GM19324 (cell line): ENCODE measurements at regions not wholly inside any gene's neighbourhood (a gene's known extent, or its start where the extent isn't known, plus 50 kb on each side); places are given as distances from the start of the nearest gene placed in this dataset.
"Not testable (repeated sequence)": the region's sequence is repeated elsewhere in the genome, so short reads cannot be mapped to it uniquely, and the experiment has no call there.

Source experiments
- ATAC-seq: cut with Tn5 transposase; IDR thresholded peaks from one replicate; pipeline ENCODE4 v1.9.1; 2021; ENCODE audit warnings: mild to moderate bottlenecking, moderate library complexity; ENCODE audit not compliant: unreplicated experiment, low FRiP score

DNA sequence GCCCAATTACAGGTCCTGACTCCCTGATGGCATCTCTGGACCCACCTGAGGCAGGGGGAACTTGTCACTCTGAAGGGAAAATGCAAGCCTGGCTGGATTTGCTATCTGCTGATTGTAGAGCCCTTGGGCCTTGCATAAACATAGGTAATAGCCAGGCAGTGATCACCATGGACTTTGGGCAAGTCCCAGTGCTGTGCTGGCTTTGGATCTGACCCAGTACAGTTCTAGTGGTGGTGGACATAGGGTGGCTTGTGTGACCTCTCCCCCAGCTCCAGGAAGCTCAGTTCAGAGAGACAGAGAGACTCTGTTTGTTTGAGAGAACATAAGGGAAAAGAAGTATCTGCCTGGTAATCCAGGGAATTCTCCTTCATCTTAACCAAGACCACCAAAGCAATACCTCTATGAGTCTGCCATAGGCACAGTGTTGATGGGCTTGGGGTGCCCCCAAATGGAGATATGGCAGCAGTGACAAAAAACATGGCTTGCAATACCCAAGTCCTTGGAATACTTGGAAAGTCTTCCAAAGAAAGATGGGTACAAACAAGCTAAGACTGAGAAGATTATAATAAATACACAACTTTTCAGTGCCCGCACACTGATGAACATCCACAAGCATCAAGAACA is 348.5 kb downstream of the PYDC2 start:
- ATAC-seq: no peak

GRCh38 chr3:191813245-191813644 is 352.3 kb downstream of the PYDC2 start:
- ATAC-seq: no peak

- ATAC-seq: no peak
These were observed 387.9 kb downstream of the PYDC2 start for GRCh38 chr3:191848818-191849217.

DNA sequence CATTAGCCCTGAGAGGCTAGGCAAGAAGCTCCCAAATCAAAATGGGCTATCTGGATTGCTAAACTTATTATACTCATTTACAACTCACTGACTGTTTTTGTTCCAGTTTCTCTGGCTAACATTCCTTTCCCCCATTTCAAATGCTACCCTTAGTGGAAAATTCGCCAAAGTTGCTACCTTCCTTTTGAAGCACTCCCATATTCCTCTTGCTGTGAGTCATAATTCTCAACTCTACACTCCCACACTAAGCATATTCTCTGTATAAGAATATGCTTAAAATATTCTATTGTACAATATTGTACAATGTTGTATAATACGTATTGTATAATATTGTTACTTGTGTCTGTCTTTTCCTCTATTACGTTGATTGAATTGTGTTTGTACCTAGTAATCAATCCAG is 398.6 kb downstream of the PYDC2 start:
- ATAC-seq: no peak

- no peak for ATAC-seq
These were observed 408.9 kb downstream of the PYDC2 start for GRCh38 chr3:191869738-191870415.

GRCh38 chr3:191873736-191874135 is 412.8 kb downstream of the PYDC2 start:
- ATAC-seq: no peak

DNA sequence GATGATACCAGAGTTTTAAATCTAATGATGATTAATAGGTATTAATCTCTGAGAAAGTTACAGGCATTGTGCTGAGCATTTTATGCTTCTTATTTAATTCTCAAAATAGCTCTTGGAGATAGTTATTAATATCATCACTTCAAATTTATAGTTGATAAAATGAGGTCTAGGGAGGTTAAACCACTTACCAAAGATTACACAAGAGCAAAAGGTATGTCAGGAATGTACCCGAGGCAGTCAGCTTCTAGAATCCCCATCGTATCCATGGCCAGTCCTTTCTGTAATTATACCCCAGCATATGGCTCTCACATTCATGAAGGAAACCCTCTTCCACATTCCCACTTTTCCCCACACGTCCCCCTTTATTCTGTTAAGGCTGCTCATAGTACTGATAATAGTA is 421.3 kb downstream of the PYDC2 start:
- no peak for ATAC-seq

- no peak for ATAC-seq
These were observed 423.2 kb downstream of the PYDC2 start for GRCh38 chr3:191884132-191884531.

GRCh38 chr3:191889106-191889505 is 428.1 kb downstream of the PYDC2 start:
- no peak for ATAC-seq

DNA sequence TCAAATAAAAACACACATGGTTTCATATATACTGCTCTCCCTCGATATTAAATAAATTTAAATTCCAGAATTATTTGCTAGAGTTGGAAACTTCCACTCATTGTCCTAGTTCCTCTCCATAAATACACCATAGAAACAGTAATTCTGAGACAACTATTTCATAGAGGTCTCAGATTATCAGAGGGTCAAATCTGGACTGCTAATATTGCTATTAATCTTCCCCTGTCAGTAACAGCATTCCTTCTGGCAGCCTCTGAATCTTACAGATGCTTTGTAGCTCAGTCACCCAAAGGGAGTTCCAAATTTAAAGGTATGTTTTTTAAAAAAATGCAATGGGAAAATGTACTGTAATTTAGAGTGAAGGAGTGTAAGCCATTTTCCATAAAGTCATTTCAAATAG is 428.8 kb downstream of the PYDC2 start:
- no peak for ATAC-seq

- no peak for ATAC-seq
These were observed 433.4 kb downstream of the PYDC2 start for GRCh38 chr3:191894406-191894805.

DNA sequence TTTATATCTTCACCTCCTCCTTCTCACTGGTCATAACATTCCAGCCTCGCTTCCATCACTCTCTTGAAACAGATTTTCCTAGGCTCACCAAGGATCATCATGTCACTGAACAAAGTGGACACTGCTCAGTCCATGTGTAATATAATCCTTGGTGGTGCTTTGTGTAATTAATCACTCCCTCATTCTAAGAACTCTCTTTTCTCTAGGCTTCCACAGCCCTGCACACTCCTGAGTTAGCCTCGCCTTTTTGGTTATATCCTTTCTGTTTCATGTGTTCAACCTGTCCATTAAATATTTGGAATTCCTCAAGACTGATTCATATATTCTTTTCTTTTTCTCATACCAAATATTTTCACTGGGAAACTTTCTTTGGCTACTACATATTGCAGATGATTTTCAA is 440.8 kb downstream of the PYDC2 start:
- no peak for ATAC-seq

GRCh38 chr3:191912616-191913204 is 451.7 kb downstream of the PYDC2 start:
- ATAC-seq: no peak

GRCh38 chr3:191915712-191916111 is 454.7 kb downstream of the PYDC2 start:
- no peak for ATAC-seq

DNA sequence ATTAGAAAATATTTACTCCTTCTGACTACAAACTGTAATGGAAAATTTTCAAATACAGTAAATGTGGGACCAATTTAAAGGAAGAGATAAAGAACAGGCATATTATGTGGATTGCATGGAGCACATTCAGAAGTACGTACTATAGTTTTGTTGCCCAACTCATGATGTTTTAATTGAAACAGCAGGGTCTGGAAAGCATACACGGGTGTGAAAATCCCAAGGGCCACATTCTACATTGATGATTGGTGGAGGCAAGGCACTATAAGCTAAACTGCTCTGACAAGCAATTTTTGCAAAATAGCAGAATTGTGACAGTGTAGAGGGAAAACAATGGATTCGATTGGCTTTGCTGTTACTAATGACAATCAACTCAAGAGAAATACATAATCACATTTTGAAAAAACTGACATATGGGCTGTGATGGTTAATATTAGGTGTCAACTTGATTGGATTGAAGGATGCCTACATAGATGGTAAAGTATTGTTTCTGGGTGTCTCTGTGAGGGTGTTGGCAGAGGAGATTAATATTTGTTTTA is 458.6 kb downstream of the PYDC2 start:
- no peak for ATAC-seq

DNA sequence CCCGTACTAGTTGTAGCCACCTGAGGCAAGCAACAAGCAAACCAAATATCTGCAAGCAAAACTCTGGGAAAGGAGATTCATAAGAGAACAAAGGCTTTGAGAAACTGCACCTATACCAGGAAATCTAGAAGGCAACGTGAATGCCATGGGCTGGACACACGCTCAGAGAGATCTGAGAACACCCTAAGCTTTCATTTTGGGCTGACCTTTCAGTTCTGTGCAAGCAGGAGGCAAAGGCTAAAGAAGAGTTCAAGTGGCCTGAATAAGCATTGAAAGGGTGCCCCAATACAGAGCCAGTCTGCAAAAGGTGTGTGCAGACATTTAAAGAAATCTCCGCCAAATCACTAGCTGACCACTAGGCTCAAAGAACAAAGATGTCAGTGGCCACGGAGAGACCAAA is 461.6 kb downstream of the PYDC2 start:
- ATAC-seq: no peak

- not testable (repeated sequence) for ATAC-seq
These were observed 466.3 kb downstream of the PYDC2 start for GRCh38 chr3:191927183-191927817.

GRCh38 chr3:191927998-191928397 is 467.0 kb downstream of the PYDC2 start:
- not testable (repeated sequence) for ATAC-seq

DNA sequence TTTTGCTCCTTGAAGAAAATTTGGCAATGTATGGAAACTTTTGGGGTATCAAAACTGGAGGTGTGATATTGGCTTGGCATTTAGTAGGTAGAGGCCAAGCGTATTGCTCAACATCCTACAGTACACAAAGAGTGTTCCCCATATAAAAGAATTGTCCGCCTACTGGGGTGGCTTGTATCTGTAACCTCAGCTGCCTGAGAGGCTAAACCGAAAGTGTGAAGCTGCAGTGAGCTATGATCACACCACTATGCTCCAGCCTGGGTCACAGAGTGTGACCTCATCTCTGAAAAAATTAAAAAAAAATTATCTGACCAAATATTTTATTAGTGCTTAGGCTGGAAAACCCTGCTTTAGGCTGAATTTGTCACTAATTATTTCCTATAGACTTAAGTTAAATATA is 483.9 kb downstream of the PYDC2 start:
- no peak for ATAC-seq

DNA sequence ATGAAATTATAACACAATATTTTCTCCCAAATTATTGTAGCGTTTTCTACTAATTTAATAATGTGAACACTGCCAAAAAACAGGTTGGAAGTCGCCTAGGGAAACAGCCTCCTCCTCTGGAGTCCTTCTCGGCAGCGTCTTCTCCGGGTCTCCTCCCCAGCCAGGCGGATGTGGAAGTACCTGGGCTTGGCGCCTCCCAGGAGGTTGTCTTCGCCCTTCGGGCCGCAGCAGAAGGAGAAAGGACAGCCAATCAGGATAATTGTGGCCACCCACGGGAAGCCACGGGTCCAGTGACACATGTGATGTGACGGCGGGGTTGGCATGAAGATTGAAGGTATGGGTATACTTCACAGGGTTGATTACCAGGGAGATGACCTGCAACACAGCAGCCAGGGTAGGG is 491.2 kb downstream of the PYDC2 start:
- no peak for ATAC-seq

- no peak for ATAC-seq
These were observed 491.6 kb downstream of the PYDC2 start for GRCh38 chr3:191952609-191953008.
